Fibroblast of lung (primary cell): ENCODE measurements at regions not wholly inside any gene's neighbourhood (a gene's known extent, or its start where the extent isn't known, plus 50 kb on each side); places are given as distances from the start of the nearest gene placed in this dataset.
"Not testable (repeated sequence)": the region's sequence is repeated elsewhere in the genome, so short reads cannot be mapped to it uniquely, and the experiment has no call there.

Experiments
- DNase-seq, 2 donors: peaks; one replicate each; pipeline versions ENCODE4 v3.0.0 to v3.0.0-alpha.2; 2010; ENCODE audit warnings: low read depth in 2 of 2
- H2AFZ ChIP-seq: 2 replicates; pipeline ENCODE4 v1.5.1; 2012; ENCODE audit warnings: low read length, control low read depth, inconsistent platforms
- H3K27ac ChIP-seq: 2 replicates; pipeline ENCODE4 v1.5.1; 2011; ENCODE audit warnings: low read length, control low read depth; ENCODE audit not compliant: insufficient read depth
- H3K27me3 ChIP-seq: 2 replicates; pipeline ENCODE4 v1.5.1; 2011; ENCODE audit warnings: mild to moderate bottlenecking, low read length; ENCODE audit not compliant: control insufficient read depth, insufficient read depth
- H3K36me3 ChIP-seq: 2 replicates; pipeline ENCODE4 v1.5.1; 2011; ENCODE audit warnings: low read length; ENCODE audit not compliant: control insufficient read depth, insufficient read depth
- H3K4me1 ChIP-seq: 2 replicates; pipeline ENCODE4 v1.5.1; 2011; ENCODE audit warnings: low read length; ENCODE audit not compliant: control insufficient read depth, insufficient read depth; ENCODE audit errors: extremely low read depth
- H3K4me2 ChIP-seq: 2 replicates; pipeline ENCODE4 v1.5.1; 2011; ENCODE audit warnings: low read length, control low read depth; ENCODE audit not compliant: insufficient read depth; ENCODE audit errors: extremely low read depth
- H3K4me3 ChIP-seq, 4 experiments: fragments of 200-600 bp in 1 of 4; sonication (generic) in 1 of 4; replicated peaks in 1 of 4; 2 replicates each; pipeline ENCODE4 v1.5.1; 2011 to 2016; ENCODE audit warnings: low read length in 4 of 4, low read depth in 3 of 4, mild to moderate bottlenecking in 3 of 4, control low read depth in 2 of 4, inconsistent platforms in 1 of 4, mixed read lengths in 1 of 4; ENCODE audit not compliant: insufficient read depth in 1 of 4; ENCODE audit errors: control extremely low read depth in 1 of 4
- H3K79me2 ChIP-seq: 2 replicates; pipeline ENCODE4 v1.5.1; 2012; ENCODE audit warnings: mild to moderate bottlenecking, low read length, inconsistent platforms; ENCODE audit not compliant: control insufficient read depth, insufficient read depth
- H3K9ac ChIP-seq: 2 replicates; pipeline ENCODE4 v1.5.1; 2011; ENCODE audit warnings: mild to moderate bottlenecking, low read length, control low read depth; ENCODE audit not compliant: insufficient read depth
- H3K9me3 ChIP-seq: 2 replicates; pipeline ENCODE4 v1.5.1; 2012; ENCODE audit warnings: low read depth, low read length; ENCODE audit not compliant: control insufficient read depth, insufficient read depth
- H4K20me1 ChIP-seq: 2 replicates; pipeline ENCODE4 v1.5.1; 2011; ENCODE audit warnings: low read length; ENCODE audit not compliant: control insufficient read depth, insufficient read depth; ENCODE audit errors: extremely low read depth
- CTCF ChIP-seq, 2 donors: IDR thresholded peaks in 1 of 2; conservative IDR thresholded peaks in 1 of 2; 1 replicate in 1 of 2; 2 replicates in 1 of 2; pipeline ENCODE4 v1.5.1; 2011 to 2012; ENCODE audit warnings: low read length in 2 of 2, control low read depth in 1 of 2, inconsistent platforms in 1 of 2, low read depth in 1 of 2, mild to moderate bottlenecking in 1 of 2
- EZH2 ChIP-seq: IDR thresholded peaks from 2 replicates; pipeline ENCODE4 v1.5.1; 2012; ENCODE audit warnings: low read length, control low read depth, mild to moderate bottlenecking; ENCODE audit errors: missing control alignments

- Histone ChIP-seq H2AFZ (no peak overlapping the region), H3K4me3 (no peak overlapping the region), H3K79me2 (no peaks in the 10 kb centered on the region), H3K9ac (no peak overlapping the region), H4K20me1 (no peaks in the 10 kb centered on the region), H3K36me3 (no peaks in the 10 kb centered on the region), H3K9me3 (no peaks in the 10 kb centered on the region), H3K27ac (no peak overlapping the region), H3K27me3 (no peaks in the 10 kb centered on the region), H3K4me2 (no peak overlapping the region), H3K4me1 (peaks cover under 1% of the 10 kb centered on the region)
- DNase-seq, result no peak
- TF ChIP-seq CTCF (conservative IDR thresholded peaks at IDR 0.05 in 1 of 2, IDR thresholded peaks at IDR 0.05 in 1 of 2; ENCODE audit: low read depth in 1 of 2, low read length in 2 of 2) (no peak), EZH2 (no peak)
These were observed 74.1 kb upstream of the CHD2 start for GRCh38 chr15:92825985-92826384.

GRCh38 chr15:92827991-92828390 is 72.1 kb upstream of the CHD2 start:
- not testable (repeated sequence) for H3K79me2 ChIP-seq, H3K9me3 ChIP-seq, DNase-seq, H3K36me3 ChIP-seq, H3K4me2 ChIP-seq, H3K4me3 ChIP-seq, H3K4me1 ChIP-seq, H3K27ac ChIP-seq, H2AFZ ChIP-seq, H4K20me1 ChIP-seq, H3K9ac ChIP-seq, H3K27me3 ChIP-seq

GRCh38 chr15:92829875-92830274 is 70.2 kb upstream of the CHD2 start:
- no peaks in the 10 kb centered on the region for H4K20me1 ChIP-seq
- no peak overlapping the region for H3K4me2 ChIP-seq
- no peak overlapping the region for H2AFZ ChIP-seq
- TF ChIP-seq EZH2 (no peak), CTCF (conservative IDR thresholded peaks at IDR 0.05 in 1 of 2, IDR thresholded peaks at IDR 0.05 in 1 of 2; ENCODE audit: low read depth in 1 of 2, low read length in 2 of 2) (no peak)
- no peak overlapping the region for H3K27ac ChIP-seq
- DNase-seq, result no peak
- no peak overlapping the region for H3K4me3 ChIP-seq
- no peaks in the 10 kb centered on the region for H3K9me3 ChIP-seq
- H3K4me1 ChIP-seq, result peaks cover 8% of the 10 kb centered on the region
- H3K27me3 ChIP-seq, result no peaks in the 10 kb centered on the region
- H3K79me2 ChIP-seq, result no peaks in the 10 kb centered on the region
- H3K36me3 ChIP-seq, result no peaks in the 10 kb centered on the region
- no peak overlapping the region for H3K9ac ChIP-seq

GRCh38 chr15:92831336-92831654 is 68.8 kb upstream of the CHD2 start:
- H3K4me1 ChIP-seq, result peaks cover 8% of the 10 kb centered on the region
- TF ChIP-seq CTCF (conservative IDR thresholded peaks at IDR 0.05 in 1 of 2, IDR thresholded peaks at IDR 0.05 in 1 of 2; ENCODE audit: low read depth in 1 of 2, low read length in 2 of 2) (no peak), EZH2 (no peak)
- H2AFZ ChIP-seq, result peak overlapping the region; percentile 22
- H3K27ac ChIP-seq, result peak overlapping the region; percentile 52
- no peaks in the 10 kb centered on the region for H3K79me2 ChIP-seq
- peak overlapping the region; percentile 73 for H3K4me2 ChIP-seq
- no peak for DNase-seq
- H3K9ac ChIP-seq, result peak overlapping the region; percentile 11
- no peaks in the 10 kb centered on the region for H4K20me1 ChIP-seq
- H3K4me3 ChIP-seq, result peak overlapping the region in 2 of 4 experiments; percentile 41
- H3K27me3 ChIP-seq, result no peaks in the 10 kb centered on the region
- H3K36me3 ChIP-seq, result no peaks in the 10 kb centered on the region
- H3K9me3 ChIP-seq, result no peaks in the 10 kb centered on the region
